GM19239 (cell line): ENCODE measurements at regions not wholly inside any gene's neighbourhood (a gene's known extent, or its start where the extent isn't known, plus 50 kb on each side); places are given as distances from the start of the nearest gene placed in this dataset.

Source experiments
- DNase-seq: peaks from one replicate; pipeline ENCODE4 v3.0.0; 2011; ENCODE audit warnings: low spot score; ENCODE audit not compliant: insufficient read length
- FAIRE-seq: peaks from 2 replicates; lab custom pipeline; 2011; peaks lifted over from hg19 to GRCh38; lab: Jason Lieb, UNC

DNA sequence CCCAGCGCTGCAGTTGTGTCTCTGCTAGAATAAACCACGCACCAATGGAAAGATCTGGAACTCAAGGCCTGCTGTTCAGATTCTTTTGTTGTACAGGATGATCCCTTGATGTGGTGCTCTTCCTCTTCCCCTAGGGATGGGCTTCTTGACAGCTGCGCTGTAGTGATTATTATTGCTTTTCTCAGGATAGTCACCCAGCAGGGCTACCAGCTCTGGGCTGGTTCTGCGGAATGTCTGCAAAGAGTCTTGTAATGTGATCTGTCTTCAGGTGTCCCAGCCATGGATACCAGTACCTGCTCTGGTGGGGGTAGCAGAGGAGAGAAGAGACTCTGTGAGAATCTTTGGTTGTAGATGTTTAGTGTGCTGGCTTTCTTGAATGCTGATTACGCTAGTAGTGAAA is 974.2 kb downstream of the NSUN3 start:
- no peak for FAIRE-seq
- DNase-seq: no peak

- FAIRE-seq: no peak
- no peak for DNase-seq
Measured at GRCh38 chr3:95037927-95038326, 975.1 kb downstream of the NSUN3 start.

DNA sequence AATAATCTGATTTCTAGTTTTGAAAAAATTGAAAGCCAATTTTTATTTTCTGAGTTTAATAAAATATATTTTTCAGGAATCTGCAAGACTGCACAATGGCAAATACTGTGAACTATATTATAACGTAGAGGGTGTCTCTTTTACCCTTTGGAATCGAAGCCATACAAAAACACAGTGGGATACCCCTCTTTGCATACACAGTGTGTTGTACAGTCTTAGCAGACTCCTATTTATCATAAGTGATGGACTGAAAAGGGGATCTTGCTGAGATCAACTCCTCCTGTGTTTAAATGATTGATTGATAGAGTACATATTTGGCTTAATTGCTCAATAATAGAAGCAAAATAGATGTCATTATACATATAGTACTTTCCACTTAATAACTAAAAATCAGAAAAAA is 981.2 kb downstream of the NSUN3 start:
- no peak for DNase-seq
- FAIRE-seq: no peak

- DNase-seq (no peak), FAIRE-seq (no peak)
Measured at GRCh38 chr3:95048564-95048963, 985.7 kb downstream of the NSUN3 start.

- FAIRE-seq (no peak), DNase-seq (no peak)
Measured at GRCh38 chr3:95049841-95050240, 987.0 kb downstream of the NSUN3 start.

GRCh38 chr3:95055288-95055687 is 992.4 kb downstream of the NSUN3 start:
- DNase-seq (no peak), FAIRE-seq (no peak)

DNA sequence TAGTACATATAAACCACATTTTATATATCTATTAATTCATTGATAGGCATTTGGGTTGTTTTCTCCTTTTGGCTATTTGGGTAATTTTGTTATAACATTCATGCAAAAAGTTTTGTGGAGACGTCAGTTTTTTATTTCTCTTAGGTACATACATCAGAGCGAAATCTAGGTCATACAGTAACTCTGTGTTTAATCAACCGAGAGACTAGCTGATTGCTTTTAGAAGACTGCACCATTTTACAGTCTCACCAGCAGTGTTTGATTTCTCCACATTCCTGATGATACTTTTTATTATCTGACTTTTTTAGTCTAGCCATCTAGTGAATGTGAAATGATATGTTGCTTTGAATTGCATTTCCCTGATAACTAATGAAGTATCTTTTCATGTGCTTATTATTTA is 1019.3 kb downstream of the NSUN3 start:
- no peak for FAIRE-seq
- no peak for DNase-seq

- DNase-seq (no peak), FAIRE-seq (no peak)
Measured at GRCh38 chr3:95084738-95085137, 1021.9 kb downstream of the NSUN3 start.

GRCh38 chr3:95088464-95088863 is 1025.6 kb downstream of the NSUN3 start:
- DNase-seq (no peak), FAIRE-seq (no peak)

GRCh38 chr3:95097493-95097892 is 1034.6 kb downstream of the NSUN3 start:
- FAIRE-seq: no peak
- DNase-seq: no peak

GRCh38 chr3:95120921-95121320 is 1058.1 kb downstream of the NSUN3 start:
- FAIRE-seq (no peak), DNase-seq (no peak)

DNA sequence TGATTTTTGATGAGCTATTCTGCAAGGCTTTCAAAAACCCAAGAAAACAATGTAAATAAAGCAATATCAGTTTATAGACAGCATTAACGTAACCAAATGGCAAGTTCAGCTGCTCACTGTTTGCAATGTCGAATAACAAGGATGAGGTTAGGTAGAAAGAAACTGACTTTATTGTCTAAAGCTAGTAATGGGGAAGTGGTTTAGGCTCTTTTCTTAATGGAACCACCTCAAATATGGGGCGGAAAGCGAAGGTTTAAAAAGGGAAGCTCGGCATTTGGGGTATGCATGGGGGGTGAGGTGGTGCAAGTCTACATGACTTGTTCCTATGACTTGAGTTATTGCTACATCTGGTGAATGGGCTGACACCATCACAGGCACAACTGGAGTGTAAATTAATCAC is 1060.2 kb downstream of the NSUN3 start:
- DNase-seq: no peak
- no peak for FAIRE-seq

- FAIRE-seq: no peak
Measured at GRCh38 chr3:95134693-95135413, 1072.0 kb downstream of the NSUN3 start.

DNA sequence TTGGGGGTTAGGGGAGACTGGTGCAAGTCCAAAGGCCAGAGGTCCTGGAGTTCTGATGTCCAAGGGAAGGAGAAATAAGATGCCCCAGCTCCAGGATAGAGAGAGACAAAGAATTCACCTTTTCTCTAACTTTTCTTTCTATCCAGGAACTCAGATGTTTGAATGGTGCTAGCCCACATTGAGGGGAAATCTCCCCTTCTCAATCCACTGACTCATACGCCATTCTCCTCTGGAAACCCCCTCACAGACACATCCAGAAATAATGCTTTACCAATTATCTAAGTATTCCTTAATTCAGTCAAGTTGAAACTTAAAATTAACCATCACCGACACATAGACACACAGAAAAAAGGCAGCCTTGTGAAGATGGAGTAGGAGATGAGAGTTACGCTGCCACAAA is 1085.2 kb downstream of the NSUN3 start:
- FAIRE-seq (no peak), DNase-seq (no peak)

More at GRCh38 chr3:95134693-95135413, 1072.0 kb downstream of the NSUN3 start:
- DNase-seq: no peak

DNA sequence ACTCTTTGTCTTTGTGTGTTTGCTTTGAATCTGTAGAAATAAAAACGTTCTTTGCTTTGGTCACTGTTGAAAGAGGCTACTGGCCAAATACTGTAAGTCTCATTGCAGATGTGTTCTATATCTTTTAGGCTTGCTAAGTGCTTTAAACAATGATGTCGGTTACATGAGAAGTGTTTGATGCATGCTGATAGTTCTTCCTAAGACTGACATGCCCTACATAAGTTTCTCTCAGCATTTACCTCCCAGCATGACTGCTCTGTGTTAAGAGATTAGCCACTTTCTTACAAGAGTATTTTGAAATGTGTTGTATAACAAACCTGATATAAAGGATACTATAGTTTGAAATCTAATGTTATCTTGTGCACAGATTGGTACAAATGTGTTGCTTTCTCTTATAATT is 1088.7 kb downstream of the NSUN3 start:
- no peak for FAIRE-seq
- DNase-seq: no peak

DNA sequence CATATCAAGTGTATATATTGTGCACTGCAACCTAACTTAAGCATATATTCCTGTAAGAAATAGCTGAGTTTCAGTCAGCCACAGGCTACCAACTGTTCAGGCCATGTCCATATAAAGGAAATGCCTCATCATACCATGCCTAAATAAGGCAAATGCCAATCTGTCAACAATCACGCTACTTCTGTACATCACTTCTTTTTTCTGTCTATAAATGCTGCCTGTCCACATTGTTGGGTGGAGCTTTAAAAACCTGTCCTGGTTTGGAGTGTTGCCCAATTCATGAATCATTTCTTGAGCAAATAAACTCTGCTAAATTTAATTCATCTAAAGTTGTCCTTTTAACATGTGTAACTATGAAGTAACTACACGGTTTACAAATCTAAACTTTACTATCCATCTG is 1091.9 kb downstream of the NSUN3 start:
- no peak for FAIRE-seq

DNA sequence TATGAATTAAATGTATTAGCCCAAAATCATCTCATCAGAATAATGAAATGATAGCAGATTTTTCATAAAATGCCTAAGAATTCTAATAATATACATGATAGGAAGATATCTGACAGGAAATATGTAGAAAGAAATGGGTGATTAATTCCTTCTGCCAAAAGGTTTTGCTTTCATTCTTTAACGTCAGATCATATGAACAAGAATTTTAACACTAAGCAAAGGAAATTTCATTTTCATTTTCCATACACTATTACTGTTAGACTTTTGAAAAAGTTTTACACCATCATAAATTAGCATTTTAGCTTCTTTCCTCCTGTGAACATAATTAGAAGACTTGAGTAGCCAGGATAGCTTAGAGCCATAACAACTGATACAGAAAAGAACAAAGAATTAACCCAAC is 1099.9 kb downstream of the NSUN3 start:
- FAIRE-seq (no peak), DNase-seq (no peak)

More for the DNA sequence above, 1091.9 kb downstream of the NSUN3 start:
- DNase-seq: no peak

- DNase-seq (no peak), FAIRE-seq (no peak)
Measured at GRCh38 chr3:95167748-95168147, 1104.9 kb downstream of the NSUN3 start.

- no peak for FAIRE-seq
- DNase-seq: no peak
Measured at GRCh38 chr3:95168526-95168925, 1105.7 kb downstream of the NSUN3 start.

- FAIRE-seq (no peak), DNase-seq (no peak)
Measured at GRCh38 chr3:95172164-95172943, 1109.5 kb downstream of the NSUN3 start.

GRCh38 chr3:95177096-95177495 is 1114.2 kb downstream of the NSUN3 start:
- DNase-seq (no peak), FAIRE-seq (no peak)

- DNase-seq: no peak
- FAIRE-seq: no peak
Measured at GRCh38 chr3:95184038-95184437, 1121.2 kb downstream of the NSUN3 start.
